Activated T-cell treated with anti-CD3 and anti-CD28 coated beads for 1 hour (primary cell): ENCODE measurements at regions not wholly inside any gene's neighbourhood (a gene's known extent, or its start where the extent isn't known, plus 50 kb on each side); places are given as distances from the start of the nearest gene placed in this dataset.

Experiments
- DNase-seq: peaks from one replicate; pipeline ENCODE4 v3.0.0-alpha.2; 2020; ENCODE audit warnings: low read depth

DNA sequence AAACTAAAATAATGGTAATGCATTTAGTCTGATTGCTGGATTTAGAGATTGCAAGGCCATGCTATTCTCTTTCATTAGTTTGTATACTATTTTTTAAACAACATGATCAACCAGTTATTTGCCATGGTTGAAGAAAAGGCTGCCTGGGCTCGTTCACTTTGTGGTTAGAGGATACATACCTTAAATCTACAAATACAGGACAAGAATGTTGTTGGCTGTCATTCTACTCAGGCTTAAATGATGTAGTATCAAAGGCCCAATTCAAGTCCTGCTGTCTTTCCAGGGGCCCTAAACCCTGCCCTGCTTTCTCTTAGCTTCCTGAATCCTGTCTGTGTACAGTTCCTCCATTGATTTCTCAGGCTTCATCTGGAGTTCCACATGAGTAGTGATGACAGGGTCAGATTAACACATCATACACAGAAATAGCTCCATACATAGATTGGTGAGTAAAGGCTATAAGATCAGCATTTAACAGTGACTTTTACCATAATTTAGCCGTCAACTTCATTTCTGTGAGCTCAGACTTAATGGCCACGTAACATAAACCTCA lies 114.9 kb upstream of the GPRIN3 start:
- DNase-seq: no peak

DNA sequence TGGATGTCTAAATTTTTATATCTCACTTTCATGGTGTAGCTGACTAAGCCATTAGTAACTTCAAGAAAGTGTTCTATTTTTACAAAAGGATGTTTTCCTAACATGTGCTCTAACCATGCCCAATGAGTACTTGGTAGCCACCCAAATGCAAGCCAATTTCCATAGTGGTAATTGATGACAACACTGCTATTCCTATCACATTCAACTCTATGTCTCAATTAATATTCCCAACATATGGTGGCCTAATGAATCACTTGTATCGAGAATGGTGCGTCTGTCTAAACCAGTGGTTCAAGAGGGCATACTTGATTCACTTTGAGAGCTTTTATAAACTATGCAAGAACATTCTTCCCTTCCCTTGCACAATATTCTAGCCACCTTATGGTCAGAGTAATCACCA lies 112.9 kb upstream of the GPRIN3 start:
- DNase-seq: no peak

DNA sequence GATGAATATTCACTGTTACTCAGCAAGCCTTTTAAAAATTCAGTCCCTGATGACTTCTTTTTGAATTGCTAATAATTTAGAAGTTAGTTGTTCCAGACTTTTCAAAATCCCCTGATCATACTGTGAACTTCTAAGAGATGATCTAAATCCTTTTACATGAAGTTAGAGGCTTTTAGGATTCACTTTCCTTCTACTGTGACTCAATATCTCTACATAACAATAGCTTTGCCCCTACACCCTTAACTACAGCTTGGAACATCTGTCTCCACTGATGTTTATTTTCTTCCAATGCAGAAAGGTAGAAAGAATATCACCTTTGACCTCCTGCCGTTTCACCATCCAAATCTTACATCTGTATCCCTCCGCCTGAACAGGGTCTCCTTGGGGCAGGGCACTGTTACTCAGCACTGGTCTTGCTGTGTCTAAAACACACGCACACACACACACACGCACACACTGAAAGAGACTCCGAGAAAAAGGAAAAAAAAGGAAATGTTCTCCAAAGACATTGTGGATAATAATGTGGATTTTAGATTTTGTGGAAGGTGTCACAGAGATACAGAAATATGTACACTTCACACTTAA lies 111.6 kb upstream of the GPRIN3 start:
- no peak for DNase-seq

DNA sequence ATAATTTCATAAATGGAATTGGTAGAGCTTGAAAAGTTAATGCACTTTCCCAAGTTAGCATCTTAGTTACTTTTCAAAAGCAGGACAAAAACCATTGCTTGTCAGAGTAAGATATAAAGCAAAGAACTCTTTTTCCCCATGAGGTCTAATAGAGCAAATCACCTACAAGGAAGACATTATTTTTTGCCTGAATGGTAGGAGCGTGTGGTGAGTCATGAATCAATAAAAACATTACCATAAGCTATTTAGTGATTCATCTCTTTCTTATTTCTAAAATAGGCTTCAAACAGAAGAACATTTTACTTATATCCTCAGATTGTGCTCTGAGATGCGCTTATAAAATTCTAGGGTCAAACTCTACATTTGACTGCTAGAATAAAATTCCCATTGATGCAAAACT lies 109.4 kb upstream of the GPRIN3 start:
- no peak for DNase-seq

DNA sequence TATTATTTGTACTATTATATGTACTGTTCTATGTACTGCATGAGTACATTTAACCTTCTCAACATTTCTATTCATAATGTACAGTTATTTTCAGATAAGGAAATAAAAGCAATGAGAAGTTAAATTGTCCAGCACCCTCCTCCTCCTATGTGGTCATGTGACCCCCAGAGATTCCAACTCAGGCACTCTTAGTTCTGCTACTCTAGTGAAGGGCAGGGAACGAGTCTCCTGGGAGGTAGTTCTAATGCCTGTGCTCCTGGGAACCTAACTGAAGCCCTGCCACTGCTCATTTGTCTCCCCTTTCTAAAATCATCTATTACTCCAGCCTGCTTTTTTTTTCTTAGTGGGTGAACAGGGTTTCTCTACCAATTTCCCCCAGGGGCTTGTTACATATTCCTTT lies 105.9 kb upstream of the GPRIN3 start:
- DNase-seq: no peak

DNA sequence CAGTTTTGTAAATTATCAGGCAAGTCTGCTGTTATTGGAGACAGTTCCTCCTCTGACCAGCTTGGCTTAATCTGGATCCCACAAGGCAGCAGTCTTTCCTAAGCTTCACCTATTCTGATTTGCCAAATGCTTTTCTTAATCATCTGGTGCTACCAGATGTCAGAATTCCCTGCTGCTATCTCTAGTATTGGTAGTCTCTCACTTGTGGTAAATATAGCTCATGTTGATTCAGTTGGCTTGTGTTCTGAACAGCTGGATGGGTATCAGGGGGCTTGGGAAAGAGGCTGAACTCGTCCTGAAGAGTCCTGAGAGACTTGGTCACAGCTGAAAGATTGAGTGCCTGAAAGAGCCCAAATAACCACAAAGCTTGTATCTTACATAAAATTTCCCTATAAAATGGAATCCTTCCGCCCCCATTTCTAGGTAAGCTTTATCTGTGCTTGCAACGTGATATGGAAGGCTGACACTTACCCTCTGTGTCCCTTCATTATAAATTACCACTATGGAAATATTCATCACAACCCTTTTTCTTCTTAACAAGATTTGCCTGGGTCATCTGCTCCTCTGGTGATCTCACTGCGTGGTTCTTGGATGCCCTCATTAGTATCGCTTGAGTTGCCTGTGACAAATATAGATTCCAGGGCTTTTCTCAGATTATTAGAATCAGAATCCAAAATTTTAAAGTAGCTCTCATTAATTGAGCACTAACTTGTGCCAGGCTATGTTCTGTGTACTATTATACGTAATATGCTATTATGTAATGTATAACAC lies 104.1 kb upstream of the GPRIN3 start:
- DNase-seq: no peak

DNA sequence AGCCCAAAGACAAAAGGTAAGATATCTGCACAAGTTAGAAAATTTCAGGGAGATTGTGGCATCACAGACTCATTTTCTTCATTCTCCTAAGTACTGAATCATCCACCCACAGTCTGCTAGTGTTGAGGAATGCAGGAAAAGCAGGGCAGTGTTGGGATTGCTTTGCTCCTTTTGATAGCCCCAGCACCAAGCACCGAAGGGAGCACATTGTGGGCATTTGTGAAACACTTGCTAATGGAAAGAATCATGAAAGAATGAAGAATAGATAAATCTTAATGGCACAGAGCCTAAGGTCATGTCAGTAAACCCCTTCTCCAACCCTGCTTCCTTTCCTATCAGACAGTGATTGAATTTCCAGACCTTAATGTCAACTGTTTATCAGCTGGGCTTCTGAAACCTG lies 103.1 kb upstream of the GPRIN3 start:
- DNase-seq: no peak

DNA sequence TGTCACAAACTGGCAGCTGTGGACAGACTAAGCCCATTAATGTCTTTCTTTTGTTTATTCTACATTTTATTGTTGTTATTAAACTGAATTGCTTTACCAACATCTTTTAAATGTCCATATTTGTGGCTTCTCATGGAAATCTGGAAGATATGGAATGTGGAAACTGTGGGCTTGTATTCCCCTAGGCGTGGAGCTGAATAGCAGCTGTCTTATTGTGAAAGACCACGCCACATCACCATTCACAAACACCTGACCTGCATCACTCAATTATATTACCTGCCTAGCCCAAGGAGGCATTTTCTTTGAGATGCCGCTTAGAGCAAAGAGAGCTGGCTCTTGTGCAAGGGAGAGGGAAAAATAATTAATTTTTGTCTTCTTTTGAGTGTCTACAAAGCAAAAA lies 96.9 kb upstream of the GPRIN3 start:
- DNase-seq: no peak

DNA sequence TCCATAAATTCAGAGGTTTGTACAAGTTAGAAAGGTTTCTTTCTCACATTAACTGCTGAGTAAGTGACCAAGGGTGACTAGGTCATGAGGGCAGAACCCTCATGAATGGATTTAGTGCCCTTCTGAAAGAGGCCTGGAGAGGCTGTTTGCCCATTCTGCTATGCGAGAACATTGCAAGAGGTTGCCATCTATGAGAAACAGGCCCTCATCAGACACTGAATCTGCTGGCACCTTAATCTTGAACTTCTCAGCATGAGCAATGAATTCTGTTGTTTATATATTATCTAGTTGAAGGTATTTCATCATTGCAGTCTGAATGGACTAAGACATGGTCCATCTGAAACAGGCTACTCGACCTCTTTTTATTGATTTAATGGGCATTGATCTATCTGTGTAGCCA lies 96.2 kb upstream of the GPRIN3 start:
- no peak for DNase-seq

DNA sequence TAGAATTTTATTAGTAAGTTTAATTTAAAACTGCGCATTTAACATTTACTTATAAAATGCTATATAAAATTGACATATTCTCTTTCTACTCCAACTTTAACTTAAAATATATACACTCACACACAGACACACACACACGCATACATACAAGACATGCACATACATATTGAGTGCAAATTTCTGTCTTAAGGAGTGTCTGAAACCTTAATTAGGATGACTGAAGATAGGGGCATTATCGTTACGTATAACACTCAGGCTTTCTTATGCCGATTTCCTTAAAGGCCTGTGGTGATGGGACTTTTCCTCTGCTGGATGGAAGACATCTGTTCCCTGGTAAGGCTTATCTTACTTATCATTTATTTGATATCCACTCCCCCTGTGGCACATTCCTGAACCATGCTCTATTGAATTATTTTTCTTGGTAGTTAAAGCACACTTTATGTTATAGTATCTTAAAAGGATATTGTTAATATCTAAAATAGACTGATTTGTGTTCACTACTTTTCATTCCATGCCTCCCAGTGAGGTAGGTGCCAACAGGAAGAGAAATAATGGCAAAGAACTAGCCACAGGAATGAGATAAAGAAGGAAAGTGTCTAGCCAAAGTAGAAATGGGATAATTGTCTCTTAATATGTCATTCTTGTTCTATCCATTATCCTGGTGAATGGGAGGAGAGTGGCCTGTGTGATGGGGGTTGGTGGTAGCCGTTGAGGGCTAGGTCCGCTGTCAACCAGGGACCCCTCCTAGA lies 92.9 kb upstream of the GPRIN3 start:
- no peak for DNase-seq

DNA sequence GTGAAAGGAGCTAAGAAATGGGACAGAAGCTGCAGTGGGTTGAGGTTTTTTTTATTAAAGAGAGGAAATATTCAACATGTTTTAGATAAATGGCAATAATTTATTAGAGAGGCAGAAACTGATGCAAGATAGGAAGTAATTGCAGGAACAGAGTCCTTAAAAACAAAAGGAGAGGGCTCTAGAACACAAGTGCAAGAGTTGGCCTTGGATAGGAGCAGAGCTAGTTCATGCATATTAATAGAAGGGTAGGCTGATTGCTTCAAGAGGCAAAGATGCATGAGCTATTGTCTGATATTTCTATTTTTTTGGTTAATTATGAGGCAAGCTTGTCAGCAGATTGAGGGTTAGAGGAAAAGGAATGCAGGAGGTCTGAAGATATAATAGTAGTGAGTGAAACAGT lies 91.0 kb upstream of the GPRIN3 start:
- no peak for DNase-seq

DNA sequence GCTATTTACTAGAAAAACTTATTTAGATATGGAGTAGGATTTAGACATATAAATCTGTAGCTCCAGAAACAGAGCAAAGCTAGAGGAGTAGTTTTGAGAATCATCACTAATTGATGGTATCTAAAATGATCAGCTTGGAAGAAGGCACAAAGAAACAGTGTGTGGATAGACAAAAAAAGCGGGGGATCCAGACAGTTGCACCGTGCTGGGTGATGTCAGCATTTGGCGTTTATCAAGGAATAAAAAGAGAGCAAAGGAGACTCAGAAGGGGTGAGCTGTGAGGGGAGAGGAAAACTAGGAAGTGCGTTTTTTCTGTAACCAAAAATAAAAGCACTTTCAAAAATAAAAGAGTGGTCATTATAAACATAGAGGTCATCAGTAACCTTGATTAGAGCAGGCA lies 90.5 kb upstream of the GPRIN3 start:
- no peak for DNase-seq

DNA sequence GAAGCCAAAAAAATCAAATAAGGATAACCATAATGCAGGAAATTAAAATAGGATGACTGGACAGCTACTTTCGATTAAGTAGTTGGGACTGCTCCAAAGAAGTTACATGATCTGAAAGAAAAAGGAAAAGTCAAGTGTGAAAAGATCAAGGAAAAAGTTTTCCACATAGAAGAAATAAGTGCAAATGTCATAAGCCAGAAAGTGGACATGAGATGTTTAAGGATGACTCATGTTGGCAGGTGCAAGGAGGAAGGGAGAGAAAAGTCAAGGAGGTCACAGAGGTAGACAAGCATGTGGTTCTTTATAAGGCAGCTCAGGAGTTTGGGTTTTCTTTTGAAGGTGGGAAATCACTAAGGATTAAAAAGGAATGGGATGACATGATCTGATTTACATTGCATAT lies 89.8 kb upstream of the GPRIN3 start:
- no peak for DNase-seq

DNA sequence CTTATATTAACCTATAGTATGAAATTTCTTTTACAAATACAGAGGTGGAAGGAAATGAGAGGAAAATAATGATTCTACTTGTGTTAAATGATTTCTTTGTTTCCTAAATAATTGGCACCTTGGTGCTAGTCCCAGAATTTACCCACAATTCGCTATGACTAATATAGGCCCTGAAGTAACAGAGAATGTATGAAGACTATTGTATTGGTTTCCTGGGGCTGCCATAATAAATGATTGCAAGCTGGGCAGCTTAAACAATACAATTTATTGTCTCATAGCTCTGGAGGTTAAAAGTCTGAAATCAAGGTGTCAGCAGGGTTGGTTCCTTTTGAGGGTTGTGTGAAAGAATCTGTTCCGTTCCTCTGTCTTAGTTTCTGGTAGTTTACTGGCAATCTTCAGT lies 74.8 kb upstream of the GPRIN3 start:
- DNase-seq: no peak

DNA sequence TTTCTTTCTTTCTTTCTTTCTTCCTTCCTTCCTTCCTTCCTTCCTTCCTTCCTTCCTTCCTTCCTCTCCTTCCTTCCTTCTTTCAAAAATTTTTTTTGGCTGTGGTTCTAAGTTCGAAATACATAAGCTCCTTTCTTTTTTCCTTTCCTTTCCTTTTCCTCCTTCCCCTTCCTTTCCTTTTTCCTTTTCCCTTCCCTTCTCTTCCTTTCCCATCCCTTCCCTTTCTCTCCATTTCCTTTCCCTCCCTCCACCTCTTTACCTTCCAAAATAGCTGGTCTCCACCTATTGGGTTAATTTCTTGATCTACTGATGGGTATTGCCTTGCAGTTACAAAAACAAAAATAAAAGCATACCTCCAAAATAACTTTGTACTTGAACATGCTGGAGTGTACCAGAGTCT lies 73.4 kb upstream of the GPRIN3 start:
- no peak for DNase-seq

DNA sequence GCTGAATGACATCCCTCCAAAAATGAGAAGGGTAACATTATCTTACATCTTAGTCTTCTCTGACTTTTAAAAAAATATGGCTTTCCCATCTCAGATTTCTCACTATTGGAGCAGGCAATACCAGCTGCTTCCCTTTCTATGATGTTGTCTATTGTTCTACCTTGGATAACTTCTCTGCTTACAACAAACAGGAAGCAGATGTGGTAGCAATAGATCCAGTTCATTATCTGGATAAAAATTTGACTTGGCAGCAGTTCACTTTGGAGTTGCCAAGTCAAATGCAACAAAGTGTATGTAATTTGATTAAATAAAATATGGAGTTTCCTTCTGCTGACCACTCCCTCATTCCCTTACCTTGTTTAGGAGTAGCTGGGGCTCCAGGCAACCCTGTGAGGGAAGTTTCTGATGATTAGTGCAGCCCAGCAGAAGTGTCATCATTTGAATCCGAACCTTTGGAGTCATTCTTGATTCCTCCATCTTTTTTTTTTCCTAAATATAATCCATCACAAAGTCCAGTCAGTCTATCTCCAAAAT lies 72.0 kb upstream of the GPRIN3 start:
- no peak for DNase-seq

DNA sequence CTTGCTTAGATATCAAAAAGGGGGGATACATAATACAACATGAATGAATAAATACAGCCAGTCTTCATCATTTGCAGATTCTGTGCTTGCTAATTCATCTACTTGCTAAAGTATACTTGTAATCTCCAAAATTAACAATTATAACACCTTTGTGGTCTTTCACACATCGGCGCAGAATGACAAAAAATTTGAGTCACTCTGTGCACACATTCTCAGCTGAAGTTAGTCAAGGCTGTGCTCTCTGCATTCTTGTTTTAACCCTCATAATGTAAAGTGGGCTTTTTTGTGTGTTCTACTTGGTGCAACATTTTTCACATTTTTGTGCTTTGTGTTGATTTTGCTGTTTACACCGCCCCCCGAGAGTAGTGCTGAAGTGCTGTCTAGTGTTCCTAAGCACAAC lies 65.8 kb upstream of the GPRIN3 start:
- no peak for DNase-seq

DNA sequence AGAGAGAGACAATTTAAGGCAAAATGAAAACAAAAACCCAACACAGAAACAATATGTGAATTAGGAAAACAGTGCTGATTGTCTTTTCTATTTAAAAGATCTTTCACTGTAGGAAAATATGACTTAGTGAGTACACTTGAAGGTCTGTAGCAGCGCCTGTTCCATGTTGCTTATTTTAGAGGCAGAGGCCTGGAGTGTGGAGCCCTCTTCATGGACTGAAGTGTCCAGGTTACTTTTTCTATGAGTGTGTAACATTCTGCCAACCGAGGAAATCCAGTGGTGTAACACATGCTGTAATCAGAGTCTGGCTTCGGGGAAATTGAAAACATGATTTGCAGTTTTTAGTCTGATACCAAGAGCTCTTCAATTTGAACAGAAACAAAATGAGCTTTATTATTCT lies 64.0 kb upstream of the GPRIN3 start:
- DNase-seq: no peak

DNA sequence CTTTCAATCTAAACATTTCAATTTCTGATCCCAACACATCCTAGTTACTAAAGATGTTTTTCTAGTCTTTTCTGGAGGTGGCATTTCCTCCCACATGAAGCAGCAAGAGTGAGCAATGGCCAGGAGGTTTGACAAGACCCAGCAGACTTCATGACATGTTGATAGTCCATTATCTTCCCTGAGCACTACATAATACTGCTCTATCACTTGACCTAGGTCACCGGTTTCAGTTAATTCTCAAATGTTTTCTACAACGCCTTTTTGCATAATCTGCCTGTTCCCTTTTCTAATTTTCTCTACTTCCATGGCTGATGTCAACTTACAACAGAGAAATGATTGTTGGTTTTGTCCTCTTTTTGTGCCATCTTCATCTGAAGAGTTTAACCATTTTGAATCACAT lies 62.0 kb upstream of the GPRIN3 start:
- DNase-seq: no peak

DNA sequence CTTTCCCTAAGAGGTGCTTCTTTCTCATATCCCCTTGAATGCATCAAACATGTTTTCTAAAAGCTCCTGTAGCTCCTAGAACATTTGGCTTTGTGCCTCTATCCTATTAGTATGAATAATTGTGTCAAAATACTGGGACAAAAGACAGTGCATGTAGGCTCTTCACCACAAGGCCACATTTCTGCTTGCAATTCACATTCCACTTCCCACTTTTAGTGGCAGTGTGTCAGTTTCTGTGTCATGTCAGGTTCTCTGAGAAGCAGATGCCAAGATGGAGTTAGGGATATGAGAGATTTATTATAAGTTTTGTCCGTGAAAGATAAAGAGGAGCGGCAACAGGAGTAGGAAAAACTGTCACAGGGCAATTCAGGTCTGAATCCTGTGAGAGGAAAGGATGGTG lies 61.3 kb upstream of the GPRIN3 start:
- no peak for DNase-seq

DNA sequence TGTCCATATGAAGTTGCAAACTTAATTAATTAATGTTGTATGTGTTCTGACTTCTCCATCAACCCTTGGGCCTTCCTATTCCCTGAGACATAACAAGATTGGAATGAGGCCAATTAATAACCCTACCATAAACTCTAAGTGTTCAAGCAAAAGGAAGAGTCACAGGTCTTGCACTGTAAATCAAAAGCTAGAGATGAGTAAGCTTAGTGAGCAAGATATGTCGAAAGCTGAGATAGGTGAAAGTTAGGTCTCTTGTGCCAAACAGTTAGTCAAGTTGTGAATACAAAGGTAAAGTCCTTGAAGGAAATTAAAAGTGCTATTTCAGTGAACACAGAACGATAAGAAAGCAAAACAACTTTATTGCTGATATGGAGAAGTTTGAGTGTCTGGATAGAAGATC lies 58.2 kb upstream of the GPRIN3 start:
- DNase-seq: no peak

DNA sequence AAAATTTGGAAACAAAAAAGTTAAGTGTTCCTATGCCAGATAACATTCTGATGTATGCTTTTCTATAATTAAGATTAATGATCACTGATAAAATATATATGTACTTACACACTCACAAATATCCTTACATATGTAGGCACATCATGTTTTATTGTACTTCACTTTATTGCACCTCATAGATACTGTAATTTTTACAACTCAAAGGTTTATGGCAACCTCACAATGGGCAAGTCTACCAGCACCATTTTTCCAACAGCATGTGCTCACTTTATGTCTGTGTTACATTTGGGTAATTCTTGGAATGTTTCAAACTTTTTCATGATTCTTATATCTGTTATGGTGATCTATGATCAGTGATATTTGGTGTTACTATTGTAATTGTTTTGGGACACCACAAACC lies 57.8 kb upstream of the GPRIN3 start:
- no peak for DNase-seq

DNA sequence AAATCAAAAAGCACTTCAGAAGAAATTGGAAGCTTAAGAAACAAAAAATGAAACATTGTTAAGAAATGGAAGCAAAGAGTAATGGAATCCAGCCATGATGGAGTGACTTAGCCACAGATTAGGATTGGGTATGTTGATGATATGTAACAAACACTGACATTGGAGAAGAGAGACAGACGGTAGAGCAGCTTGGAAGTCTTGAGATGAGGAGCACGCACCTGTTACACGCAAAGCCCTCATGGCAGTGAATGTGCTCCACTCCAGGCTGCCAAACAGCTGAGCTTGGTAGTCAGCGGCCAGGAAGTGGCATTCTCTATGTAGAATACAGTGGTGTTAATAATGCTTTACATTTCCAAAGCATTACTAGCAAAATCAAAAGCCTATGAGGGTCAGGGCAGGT lies 56.9 kb upstream of the GPRIN3 start:
- DNase-seq: no peak
